ENCODE measurements at regions not wholly inside any gene's neighbourhood (a gene's known extent, or its start where the extent isn't known, plus 50 kb on each side); places are given as distances from the start of the nearest gene placed in this dataset.
"Not testable (repeated sequence)": the region's sequence is repeated elsewhere in the genome, so short reads cannot be mapped to it uniquely, and the experiment has no call there.

GRCh38 chr12:33041562-33041961 lies 145.0 kb upstream of the PKP2 start:
- ATAC-seq, result no peak
- no peaks in the 10 kb centered on the region for H3K9me3 ChIP-seq (ENCODE audit: low read length)
- no peaks in the 10 kb centered on the region for H4K20me1 ChIP-seq (ENCODE audit: low read length)
- no peak for DNase-seq
- TF ChIP-seq EZH2phosphoT487 (IDR thresholded peaks at IDR 0.05; ENCODE audit: borderline replicate concordance, low read length), result no peak
- TF ChIP-seq, protein P1, sequence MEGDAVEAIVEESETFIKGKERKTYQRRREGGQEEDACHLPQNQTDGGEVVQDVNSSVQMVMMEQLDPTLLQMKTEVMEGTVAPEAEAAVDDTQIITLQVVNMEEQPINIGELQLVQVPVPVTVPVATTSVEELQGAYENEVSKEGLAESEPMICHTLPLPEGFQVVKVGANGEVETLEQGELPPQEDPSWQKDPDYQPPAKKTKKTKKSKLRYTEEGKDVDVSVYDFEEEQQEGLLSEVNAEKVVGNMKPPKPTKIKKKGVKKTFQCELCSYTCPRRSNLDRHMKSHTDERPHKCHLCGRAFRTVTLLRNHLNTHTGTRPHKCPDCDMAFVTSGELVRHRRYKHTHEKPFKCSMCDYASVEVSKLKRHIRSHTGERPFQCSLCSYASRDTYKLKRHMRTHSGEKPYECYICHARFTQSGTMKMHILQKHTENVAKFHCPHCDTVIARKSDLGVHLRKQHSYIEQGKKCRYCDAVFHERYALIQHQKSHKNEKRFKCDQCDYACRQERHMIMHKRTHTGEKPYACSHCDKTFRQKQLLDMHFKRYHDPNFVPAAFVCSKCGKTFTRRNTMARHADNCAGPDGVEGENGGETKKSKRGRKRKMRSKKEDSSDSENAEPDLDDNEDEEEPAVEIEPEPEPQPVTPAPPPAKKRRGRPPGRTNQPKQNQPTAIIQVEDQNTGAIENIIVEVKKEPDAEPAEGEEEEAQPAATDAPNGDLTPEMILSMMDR (conservative IDR thresholded peaks at IDR 0.05; ENCODE audit: low read depth, low read length), result no peak
- no peak for TF ChIP-seq EZH2 (IDR thresholded peaks at IDR 0.05; ENCODE audit: low read length, unreplicated experiment)
- no peaks in the 10 kb centered on the region for H3F3A ChIP-seq (ENCODE audit: low read length, unreplicated experiment)
- H3K4me3 ChIP-seq (ENCODE audit: low read length), result no peak overlapping the region
- no peaks in the 10 kb centered on the region for H3K36me3 ChIP-seq (ENCODE audit: low read depth, low read length)
- no peak overlapping the region for H3K27ac ChIP-seq (ENCODE audit: low read length)
- CTCF ChIA-PET, result no interaction called here
- no peak overlapping the region for H3K4me2 ChIP-seq (ENCODE audit: low read length)
- H2AFZ ChIP-seq (ENCODE audit: low read length), result no peak overlapping the region
- no peaks in the 10 kb centered on the region for H3K27me3 ChIP-seq (ENCODE audit: low read length)
- POLR2A ChIA-PET (ENCODE audit: unreplicated experiment), result no interaction called here
- no peaks in the 10 kb centered on the region for H3K79me2 ChIP-seq (ENCODE audit: low read length)
- no peaks in the 10 kb centered on the region for H3K9me2 ChIP-seq (replicated peaks; ENCODE audit: low read length)
- BruUV-seq (replicated peaks), result no TSS peak
- intact Hi-C loops (cut with micrococcal nuclease), result no loop called here
- H3K4me1 ChIP-seq (ENCODE audit: insufficient read depth, low read length), result no peaks in the 10 kb centered on the region
- H3K9ac ChIP-seq (ENCODE audit: low read length), result no peak overlapping the region

DNA sequence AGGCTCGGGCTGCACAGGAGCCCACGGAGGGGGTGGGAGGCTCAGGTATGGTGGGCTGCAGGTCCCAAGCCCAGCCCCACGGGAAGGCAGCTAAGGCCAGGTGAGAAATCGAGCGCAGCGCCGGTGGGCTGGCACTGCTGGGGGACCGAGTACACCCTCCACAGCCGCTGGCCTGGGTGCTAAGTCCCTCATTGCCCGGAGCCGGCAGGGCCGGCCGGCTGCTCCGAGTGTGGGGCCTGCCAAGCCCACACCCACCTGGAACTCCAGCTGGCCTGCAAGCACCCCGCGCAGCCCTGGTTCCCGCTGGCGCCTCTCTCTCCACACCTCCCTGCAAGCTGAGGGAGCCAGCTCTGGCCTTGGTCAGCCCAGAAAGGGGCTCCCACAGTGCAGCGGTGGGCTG lies 137.4 kb upstream of the PKP2 start:
- H3K79me2 ChIP-seq (ENCODE audit: low read length); intact Hi-C loops (cut with micrococcal nuclease); H3K9ac ChIP-seq (ENCODE audit: low read length); H3K27ac ChIP-seq (ENCODE audit: low read length); H3K4me2 ChIP-seq (ENCODE audit: low read length); H3K9me2 ChIP-seq (replicated peaks; ENCODE audit: low read length); DNase-seq; H3K9me3 ChIP-seq (ENCODE audit: low read length); CTCF ChIA-PET; POLR2A ChIA-PET (ENCODE audit: unreplicated experiment); H4K20me1 ChIP-seq (ENCODE audit: low read length); H3F3A ChIP-seq (ENCODE audit: low read length, unreplicated experiment); H3K27me3 ChIP-seq (ENCODE audit: low read length); BruUV-seq (replicated peaks); H3K36me3 ChIP-seq (ENCODE audit: low read depth, low read length); H2AFZ ChIP-seq (ENCODE audit: low read length); H3K4me3 ChIP-seq (ENCODE audit: low read length); ATAC-seq; H3K4me1 ChIP-seq (ENCODE audit: insufficient read depth, low read length): not testable (repeated sequence)

DNA sequence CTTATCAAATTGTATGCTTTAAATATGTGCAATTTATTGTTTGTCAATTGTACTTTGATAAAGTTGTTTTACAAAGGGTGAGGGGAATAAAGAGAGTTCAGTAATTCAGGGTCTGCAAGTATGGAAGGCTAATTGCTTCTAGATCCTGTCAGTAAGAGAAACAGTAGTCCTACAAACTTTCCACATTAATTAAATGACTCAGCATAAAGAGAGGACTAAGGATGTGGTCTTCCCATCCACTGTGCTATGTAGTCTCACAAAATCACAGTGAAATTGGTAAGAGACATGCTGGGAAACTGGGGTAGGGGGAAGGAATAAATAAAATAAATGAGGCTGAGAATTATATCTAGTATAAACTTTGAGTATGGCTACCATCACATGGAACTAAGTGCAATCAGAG lies 130.2 kb upstream of the PKP2 start:
- Histone ChIP-seq H3K4me2 (ENCODE audit: low read length) (no peak overlapping the region), H3K9ac (ENCODE audit: low read length) (no peak overlapping the region), H3K9me3 (ENCODE audit: low read length) (no peaks in the 10 kb centered on the region), H3F3A (ENCODE audit: low read length, unreplicated experiment) (no peaks in the 10 kb centered on the region), H3K79me2 (ENCODE audit: low read length) (no peaks in the 10 kb centered on the region), H3K27me3 (ENCODE audit: low read length) (no peaks in the 10 kb centered on the region), H3K4me1 (ENCODE audit: insufficient read depth, low read length) (peaks cover under 1% of the 10 kb centered on the region), H3K27ac (ENCODE audit: low read length) (no peak overlapping the region), H3K9me2 (replicated peaks; ENCODE audit: low read length) (no peaks in the 10 kb centered on the region), H3K4me3 (ENCODE audit: low read length) (no peak overlapping the region), H3K36me3 (ENCODE audit: low read depth, low read length) (no peaks in the 10 kb centered on the region), H2AFZ (ENCODE audit: low read length) (no peak overlapping the region), H4K20me1 (ENCODE audit: low read length) (no peaks in the 10 kb centered on the region)
- intact Hi-C loops (cut with micrococcal nuclease), result no loop called here
- ChIA-PET POLR2A (ENCODE audit: unreplicated experiment) (no interaction called here), CTCF (no interaction called here)
- ATAC-seq (no peak), DNase-seq (no peak)
- TF ChIP-seq, protein P1 (conservative IDR thresholded peaks at IDR 0.05; ENCODE audit: low read depth, low read length), result no peak
- TF ChIP-seq EZH2phosphoT487 (IDR thresholded peaks at IDR 0.05; ENCODE audit: borderline replicate concordance, low read length), result no peak
- no peak for TF ChIP-seq EZH2 (IDR thresholded peaks at IDR 0.05; ENCODE audit: low read length, unreplicated experiment)
- no TSS peak for BruUV-seq (replicated peaks)

- intact Hi-C loops (cut with micrococcal nuclease); H3K36me3 ChIP-seq (ENCODE audit: low read depth, low read length); H2AFZ ChIP-seq (ENCODE audit: low read length); H3K9me2 ChIP-seq (replicated peaks; ENCODE audit: low read length); ATAC-seq; H3F3A ChIP-seq (ENCODE audit: low read length, unreplicated experiment); H3K27ac ChIP-seq (ENCODE audit: low read length); H3K4me1 ChIP-seq (ENCODE audit: insufficient read depth, low read length); H3K27me3 ChIP-seq (ENCODE audit: low read length); H3K9ac ChIP-seq (ENCODE audit: low read length); H3K4me3 ChIP-seq (ENCODE audit: low read length); H3K79me2 ChIP-seq (ENCODE audit: low read length); H4K20me1 ChIP-seq (ENCODE audit: low read length); H3K4me2 ChIP-seq (ENCODE audit: low read length); H3K9me3 ChIP-seq (ENCODE audit: low read length); BruUV-seq (replicated peaks); DNase-seq; POLR2A ChIA-PET (ENCODE audit: unreplicated experiment); CTCF ChIA-PET: not testable (repeated sequence)
These were observed 126.1 kb upstream of the PKP2 start for GRCh38 chr12:33022724-33023123.

- H3K79me2 ChIP-seq (ENCODE audit: low read length); H3K9ac ChIP-seq (ENCODE audit: low read length); ATAC-seq; CTCF ChIA-PET; H3K9me2 ChIP-seq (replicated peaks; ENCODE audit: low read length); H3K27me3 ChIP-seq (ENCODE audit: low read length); H4K20me1 ChIP-seq (ENCODE audit: low read length); H2AFZ ChIP-seq (ENCODE audit: low read length); H3K9me3 ChIP-seq (ENCODE audit: low read length); POLR2A ChIA-PET (ENCODE audit: unreplicated experiment); H3K4me2 ChIP-seq (ENCODE audit: low read length); H3K27ac ChIP-seq (ENCODE audit: low read length); H3F3A ChIP-seq (ENCODE audit: low read length, unreplicated experiment); H3K4me3 ChIP-seq (ENCODE audit: low read length); DNase-seq; H3K36me3 ChIP-seq (ENCODE audit: low read depth, low read length); BruUV-seq (replicated peaks); intact Hi-C loops (cut with micrococcal nuclease): not testable (repeated sequence)
- H3K4me1 ChIP-seq (ENCODE audit: insufficient read depth, low read length), result peaks cover 15% of the 10 kb centered on the region
These were observed 120.5 kb upstream of the PKP2 start for GRCh38 chr12:33017029-33017428.

All from PC-3 (cell line).